ENCODE measurements at regions not wholly inside any gene's neighbourhood (a gene's known extent, or its start where the extent isn't known, plus 50 kb on each side); places are given as distances from the start of the nearest gene placed in this dataset.

DNA sequence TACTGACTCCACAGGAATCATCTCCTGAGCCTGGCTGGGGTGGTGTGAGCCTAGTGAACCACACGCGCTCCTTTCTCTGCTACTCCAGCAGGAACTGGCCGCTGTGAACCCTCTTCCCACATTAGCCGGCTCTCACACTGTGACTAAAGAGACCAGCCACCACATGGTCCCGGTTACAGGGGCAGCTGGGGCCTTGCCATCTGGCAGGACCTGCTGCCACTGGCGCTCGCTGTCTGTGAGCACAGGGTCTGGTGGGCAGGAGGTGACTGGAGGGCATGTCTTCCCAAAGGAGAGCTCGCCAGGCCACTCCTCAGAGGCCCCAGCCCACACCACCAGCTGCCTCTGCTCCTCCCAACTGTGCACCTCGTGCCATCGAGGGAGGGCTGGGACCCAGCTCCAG is 99.3 kb downstream of the SINHCAF start:
- no peak for TF ChIP-seq POLR2A (IDR thresholded peaks at IDR 0.05)
- TF ChIP-seq, protein P1, sequence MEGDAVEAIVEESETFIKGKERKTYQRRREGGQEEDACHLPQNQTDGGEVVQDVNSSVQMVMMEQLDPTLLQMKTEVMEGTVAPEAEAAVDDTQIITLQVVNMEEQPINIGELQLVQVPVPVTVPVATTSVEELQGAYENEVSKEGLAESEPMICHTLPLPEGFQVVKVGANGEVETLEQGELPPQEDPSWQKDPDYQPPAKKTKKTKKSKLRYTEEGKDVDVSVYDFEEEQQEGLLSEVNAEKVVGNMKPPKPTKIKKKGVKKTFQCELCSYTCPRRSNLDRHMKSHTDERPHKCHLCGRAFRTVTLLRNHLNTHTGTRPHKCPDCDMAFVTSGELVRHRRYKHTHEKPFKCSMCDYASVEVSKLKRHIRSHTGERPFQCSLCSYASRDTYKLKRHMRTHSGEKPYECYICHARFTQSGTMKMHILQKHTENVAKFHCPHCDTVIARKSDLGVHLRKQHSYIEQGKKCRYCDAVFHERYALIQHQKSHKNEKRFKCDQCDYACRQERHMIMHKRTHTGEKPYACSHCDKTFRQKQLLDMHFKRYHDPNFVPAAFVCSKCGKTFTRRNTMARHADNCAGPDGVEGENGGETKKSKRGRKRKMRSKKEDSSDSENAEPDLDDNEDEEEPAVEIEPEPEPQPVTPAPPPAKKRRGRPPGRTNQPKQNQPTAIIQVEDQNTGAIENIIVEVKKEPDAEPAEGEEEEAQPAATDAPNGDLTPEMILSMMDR (IDR thresholded peaks at IDR 0.05): no peak
